ENCODE measurements at regions not wholly inside any gene's neighbourhood (a gene's known extent, or its start where the extent isn't known, plus 50 kb on each side); places are given as distances from the start of the nearest gene placed in this dataset.
A peak's percentile ranks its signal among the peaks of the same experiment; 100 is the strongest.

GRCh38 chr1:116185161-116185701, 74.0 kb downstream of the MAB21L3 start:
- Mint-ChIP-seq H3K27ac (no peak overlapping the region), H3K27me3 (peaks cover 14 to 16% of the 10 kb centered on the region in 2 donors)

GRCh38 chr1:116189481-116189880, 78.3 kb downstream of the MAB21L3 start:
- ATAC-seq (replicated peaks in 1 of 4) (no peak), DNase-seq (no peak)
- POLR2A ChIA-PET = no interaction called here
- Mint-ChIP-seq H3K4me3 (no peak overlapping the region), H3K4me1 (peaks cover 0 to 2% (median under 1%) of the 10 kb centered on the region in 3 donors), H3K27ac (no peak overlapping the region), H3K9me3 (no peaks in the 10 kb centered on the region), H3K36me3 (no peaks in the 10 kb centered on the region), H3K27me3 (peaks cover 3 to 4% of the 10 kb centered on the region in 2 donors)
- Histone ChIP-seq H3K4me1 (ENCODE audit: control insufficient read depth in 1 of 2, extremely low read depth in 1 of 2, insufficient read depth in 2 of 2, low read length in 2 of 2) (peaks cover 0 to 1% of the 10 kb centered on the region in 2 experiments), H3K9me3 (no peaks in the 10 kb centered on the region), H3K27ac (ENCODE audit: low read length) (no peak overlapping the region), H3K36me3 (ENCODE audit: control insufficient read depth in 2 of 2, extremely low read depth in 1 of 2, insufficient read depth in 1 of 2, low read length in 1 of 2) (no peaks in the 10 kb centered on the region), H3K4me3 (ENCODE audit: control insufficient read depth in 1 of 2, extremely low read depth in 1 of 2, low read length in 1 of 2) (no peak overlapping the region), H3K27me3 (replicated peaks in 1 of 2; ENCODE audit: control insufficient read depth in 2 of 2, extremely low read depth in 1 of 2, insufficient read depth in 2 of 2, low read length in 1 of 2) (no peaks in the 10 kb centered on the region)
- CTCF ChIA-PET = no interaction called here
- no CpG with 5 or more reads among the region's 3 CpGs for WGBS (ENCODE audit: insufficient coverage)

More at GRCh38 chr1:116185161-116185701, 74.0 kb downstream of the MAB21L3 start:
- H3K9me3 Mint-ChIP-seq = no peaks in the 10 kb centered on the region
- H3K27me3 ChIP-seq (replicated peaks in 1 of 2; ENCODE audit: control insufficient read depth in 2 of 2, extremely low read depth in 1 of 2, insufficient read depth in 2 of 2, low read length in 1 of 2) = peaks cover 0 to 3% of the 10 kb centered on the region in 2 experiments
- no peaks in the 10 kb centered on the region for H3K4me1 Mint-ChIP-seq
- ChIA-PET CTCF (interaction anchor here in 1 of 2 donors (0.6 kb wide), 1 partner anchor 1618 kb away, joined by 3 read pairs; no protein-coding TSS in a partner anchor), POLR2A (no interaction called here)
- H3K9me3 ChIP-seq = no peaks in the 10 kb centered on the region
- no peak for ATAC-seq (replicated peaks in 1 of 4)
- DNase-seq = no peak
- no peak overlapping the region for H3K4me3 Mint-ChIP-seq
- H3K4me1 ChIP-seq (ENCODE audit: control insufficient read depth in 1 of 2, extremely low read depth in 1 of 2, insufficient read depth in 2 of 2, low read length in 2 of 2) = no peaks in the 10 kb centered on the region
- H3K36me3 Mint-ChIP-seq = no peaks in the 10 kb centered on the region
- H3K4me3 ChIP-seq (ENCODE audit: control insufficient read depth in 1 of 2, extremely low read depth in 1 of 2, low read length in 1 of 2) = no peak overlapping the region
- no peaks in the 10 kb centered on the region for H3K36me3 ChIP-seq (ENCODE audit: control insufficient read depth in 2 of 2, extremely low read depth in 1 of 2, insufficient read depth in 1 of 2, low read length in 1 of 2)
- no peak overlapping the region for H3K27ac ChIP-seq (ENCODE audit: low read length)
- WGBS (ENCODE audit: insufficient coverage) = 100% methylated on average over 1 of the region's 5 CpGs

GRCh38 chr1:116191294-116191693, 80.1 kb downstream of the MAB21L3 start:
- H3K27ac ChIP-seq (ENCODE audit: low read length) = no peak overlapping the region
- Mint-ChIP-seq H3K27ac (no peak overlapping the region), H3K4me3 (no peak overlapping the region), H3K4me1 (peaks cover 8 to 11% (median 10%) of the 10 kb centered on the region in 3 donors), H3K36me3 (no peaks in the 10 kb centered on the region), H3K27me3 (peaks cover 4 to 5% of the 10 kb centered on the region in 2 donors), H3K9me3 (no peaks in the 10 kb centered on the region)
- H3K9me3 ChIP-seq = no peaks in the 10 kb centered on the region
- ChIA-PET POLR2A (interaction anchor here (0.6 to 0.7 kb wide), 2 partner anchors 17 to 216 kb away, joined by 3 read pairs; no protein-coding TSS in a partner anchor), CTCF (interaction anchor here in 1 of 2 donors (0.6 kb wide), 1 partner anchor 127 kb away, joined by 3 read pairs; no protein-coding TSS in a partner anchor)
- H3K4me1 ChIP-seq (ENCODE audit: control insufficient read depth in 1 of 2, extremely low read depth in 1 of 2, insufficient read depth in 2 of 2, low read length in 2 of 2) = peaks cover 0 to 4% of the 10 kb centered on the region in 2 experiments
- WGBS (ENCODE audit: insufficient coverage) = 75% methylated on average over 1 of the region's 2 CpGs
- no peaks in the 10 kb centered on the region for H3K27me3 ChIP-seq (replicated peaks in 1 of 2; ENCODE audit: control insufficient read depth in 2 of 2, extremely low read depth in 1 of 2, insufficient read depth in 2 of 2, low read length in 1 of 2)
- H3K36me3 ChIP-seq (ENCODE audit: control insufficient read depth in 2 of 2, extremely low read depth in 1 of 2, insufficient read depth in 1 of 2, low read length in 1 of 2) = no peaks in the 10 kb centered on the region
- DNase-seq (no peak), ATAC-seq (replicated peaks in 1 of 4) (no peak)
- H3K4me3 ChIP-seq (ENCODE audit: control insufficient read depth in 1 of 2, extremely low read depth in 1 of 2, low read length in 1 of 2) = no peak overlapping the region

GRCh38 chr1:116193768-116194167, 82.6 kb downstream of the MAB21L3 start:
- H3K4me3 ChIP-seq (ENCODE audit: control insufficient read depth in 1 of 2, extremely low read depth in 1 of 2, low read length in 1 of 2) = no peak overlapping the region
- H3K9me3 ChIP-seq = no peaks in the 10 kb centered on the region
- H3K36me3 ChIP-seq (ENCODE audit: control insufficient read depth in 2 of 2, extremely low read depth in 1 of 2, insufficient read depth in 1 of 2, low read length in 1 of 2) = no peaks in the 10 kb centered on the region
- ATAC-seq (replicated peaks in 1 of 4) (no peak), DNase-seq (no peak)
- Mint-ChIP-seq H3K4me3 (no peak overlapping the region), H3K4me1 (peaks cover 8 to 11% (median 10%) of the 10 kb centered on the region in 3 donors), H3K27me3 (peaks cover 4 to 5% of the 10 kb centered on the region in 2 donors), H3K36me3 (no peaks in the 10 kb centered on the region), H3K27ac (no peak overlapping the region), H3K9me3 (no peaks in the 10 kb centered on the region)
- ChIA-PET POLR2A (no interaction called here), CTCF (interaction anchor here in 1 of 2 donors (1.7 kb wide), 1 partner anchor 55 kb away, joined by 4 read pairs; no protein-coding TSS in a partner anchor)
- no peak overlapping the region for H3K27ac ChIP-seq (ENCODE audit: low read length)
- no CpG with 5 or more reads among the region's 2 CpGs for WGBS (ENCODE audit: insufficient coverage)
- peaks cover 0 to 4% of the 10 kb centered on the region in 2 experiments for H3K4me1 ChIP-seq (ENCODE audit: control insufficient read depth in 1 of 2, extremely low read depth in 1 of 2, insufficient read depth in 2 of 2, low read length in 2 of 2)
- H3K27me3 ChIP-seq (replicated peaks in 1 of 2; ENCODE audit: control insufficient read depth in 2 of 2, extremely low read depth in 1 of 2, insufficient read depth in 2 of 2, low read length in 1 of 2) = no peaks in the 10 kb centered on the region

- no peak overlapping the region for H3K27ac ChIP-seq (ENCODE audit: low read length)
- H3K4me1 Mint-ChIP-seq = peaks cover 8 to 11% (median 10%) of the 10 kb centered on the region in 3 donors
- H3K27ac Mint-ChIP-seq = peak overlapping the region in 1 of 2 donors; percentile 79
- H3K9me3 Mint-ChIP-seq = no peaks in the 10 kb centered on the region
- no peaks in the 10 kb centered on the region for H3K36me3 Mint-ChIP-seq
- ATAC-seq (replicated peaks in 1 of 4) (no peak), DNase-seq (no peak)
- no peak overlapping the region for H3K4me3 ChIP-seq (ENCODE audit: control insufficient read depth in 1 of 2, extremely low read depth in 1 of 2, low read length in 1 of 2)
- H3K4me1 ChIP-seq (ENCODE audit: control insufficient read depth in 1 of 2, extremely low read depth in 1 of 2, insufficient read depth in 2 of 2, low read length in 2 of 2) = peaks cover 0 to 4% of the 10 kb centered on the region in 2 experiments
- no peak overlapping the region for H3K4me3 Mint-ChIP-seq
- no peaks in the 10 kb centered on the region for H3K9me3 ChIP-seq
- POLR2A ChIA-PET = interaction anchor here in 1 of 2 donors (0.6 kb wide), 1 partner anchor 50 kb away, joined by 3 read pairs; no protein-coding TSS in a partner anchor
- H3K27me3 ChIP-seq (replicated peaks in 1 of 2; ENCODE audit: control insufficient read depth in 2 of 2, extremely low read depth in 1 of 2, insufficient read depth in 2 of 2, low read length in 1 of 2) = no peaks in the 10 kb centered on the region
- H3K36me3 ChIP-seq (ENCODE audit: control insufficient read depth in 2 of 2, extremely low read depth in 1 of 2, insufficient read depth in 1 of 2, low read length in 1 of 2) = no peaks in the 10 kb centered on the region
- peaks cover 8 to 9% of the 10 kb centered on the region in 2 donors for H3K27me3 Mint-ChIP-seq
- CTCF ChIA-PET = interaction anchor here in 1 of 2 donors (1.7 kb wide), 1 partner anchor 55 kb away, joined by 4 read pairs; no protein-coding TSS in a partner anchor
- no CpG with 5 or more reads among the region's 1 CpG for WGBS (ENCODE audit: insufficient coverage)
Measured at GRCh38 chr1:116194568-116194967, 83.4 kb downstream of the MAB21L3 start.

- H3K27ac Mint-ChIP-seq = peak overlapping the region in 1 of 2 donors; percentile 79
Measured at GRCh38 chr1:116195077-116195868, 84.1 kb downstream of the MAB21L3 start.

More at GRCh38 chr1:116195077-116195868, 84.1 kb downstream of the MAB21L3 start:
- Mint-ChIP-seq H3K4me3 (no peak overlapping the region), H3K27me3 (peaks cover 8 to 9% of the 10 kb centered on the region in 2 donors), H3K9me3 (no peaks in the 10 kb centered on the region), H3K4me1 (peaks cover 8 to 11% (median 10%) of the 10 kb centered on the region in 3 donors), H3K36me3 (no peaks in the 10 kb centered on the region)
- no peaks in the 10 kb centered on the region for H3K9me3 ChIP-seq
- H3K4me1 ChIP-seq (ENCODE audit: control insufficient read depth in 1 of 2, extremely low read depth in 1 of 2, insufficient read depth in 2 of 2, low read length in 2 of 2) = peaks cover 0 to 4% of the 10 kb centered on the region in 2 experiments
- H3K4me3 ChIP-seq (ENCODE audit: control insufficient read depth in 1 of 2, extremely low read depth in 1 of 2, low read length in 1 of 2) = no peak overlapping the region
- ATAC-seq (replicated peaks in 1 of 4) (no peak), DNase-seq (no peak)
- CTCF ChIA-PET = interaction anchor here in 1 of 2 donors (0.5 kb wide), 1 partner anchor 28 kb away, joined by 6 read pairs; no protein-coding TSS in a partner anchor
- no peaks in the 10 kb centered on the region for H3K36me3 ChIP-seq (ENCODE audit: control insufficient read depth in 2 of 2, extremely low read depth in 1 of 2, insufficient read depth in 1 of 2, low read length in 1 of 2)
- H3K27ac ChIP-seq (ENCODE audit: low read length) = no peak overlapping the region
- POLR2A ChIA-PET = interaction anchor here (0.6 kb wide), 2 partner anchors 49 to 82 kb away, joined by 3 read pairs; no protein-coding TSS in a partner anchor
- WGBS (ENCODE audit: insufficient coverage) = no CpG with 5 or more reads among the region's 1 CpG
- H3K27me3 ChIP-seq (replicated peaks in 1 of 2; ENCODE audit: control insufficient read depth in 2 of 2, extremely low read depth in 1 of 2, insufficient read depth in 2 of 2, low read length in 1 of 2) = no peaks in the 10 kb centered on the region
